ENCODE measurements at regions not wholly inside any gene's neighbourhood (a gene's known extent, or its start where the extent isn't known, plus 50 kb on each side); places are given as distances from the start of the nearest gene placed in this dataset.

DNA sequence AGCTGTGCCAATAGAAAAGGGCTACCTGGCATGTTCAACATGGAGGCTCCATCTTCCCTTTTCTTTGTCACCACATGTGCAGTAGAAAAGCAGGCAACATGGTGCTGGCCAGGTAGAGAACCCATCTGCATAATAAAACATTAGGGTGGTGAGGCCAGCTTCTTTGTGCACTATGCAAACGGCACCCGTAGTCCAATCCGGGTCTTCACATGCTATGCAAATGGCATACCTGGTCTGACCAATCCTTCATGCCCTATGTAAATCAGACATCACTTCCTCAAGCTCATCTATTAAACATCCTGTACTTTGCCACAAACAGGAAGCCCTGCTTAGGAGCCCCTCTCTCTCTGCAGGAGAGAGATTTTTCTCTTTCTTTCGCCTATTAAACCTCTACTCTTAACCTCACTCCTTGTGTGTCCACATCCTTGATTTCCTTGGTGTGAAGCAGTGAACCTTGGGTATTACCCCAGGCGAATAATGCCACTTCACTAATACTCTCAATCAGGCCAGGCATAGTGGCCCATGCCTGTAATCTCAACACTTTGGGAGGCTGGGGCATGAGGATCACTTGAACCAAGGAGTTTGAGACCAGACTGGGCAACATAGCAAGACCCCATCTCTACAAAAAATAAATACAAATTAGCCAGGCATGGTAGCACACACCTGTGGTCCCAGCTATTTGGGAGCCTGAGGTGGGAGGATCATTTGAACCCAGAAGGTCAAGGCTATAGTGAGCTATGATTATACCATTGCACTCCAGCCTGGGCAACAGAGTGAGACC lies 111.3 kb upstream of the MRI1 start:
- peak; percentile 40 for DNase-seq (ENCODE audit: low spot score)
- intact Hi-C loops (cut with micrococcal nuclease; ENCODE audit: unreplicated experiment), result no loop called here
- H3K36me3 ChIP-seq (ENCODE audit: insufficient read depth, low read length), result no peaks in the 10 kb centered on the region
- H3K9me3 ChIP-seq (ENCODE audit: low read length), result no peaks in the 10 kb centered on the region
- BruUV-seq (replicated peaks), result no TSS peak
- no peaks in the 10 kb centered on the region for H4K20me1 ChIP-seq (ENCODE audit: insufficient read depth, low read length)
- no peaks in the 10 kb centered on the region for H3K4me1 ChIP-seq (ENCODE audit: insufficient read depth, low read length, poor library complexity, severe bottlenecking)
- H3K4me2 ChIP-seq (ENCODE audit: low read length), result no peak overlapping the region
- POLR2A ChIA-PET, result no interaction called here
- H2AFZ ChIP-seq (ENCODE audit: low read length), result no peak overlapping the region
- TF ChIP-seq, protein P1, sequence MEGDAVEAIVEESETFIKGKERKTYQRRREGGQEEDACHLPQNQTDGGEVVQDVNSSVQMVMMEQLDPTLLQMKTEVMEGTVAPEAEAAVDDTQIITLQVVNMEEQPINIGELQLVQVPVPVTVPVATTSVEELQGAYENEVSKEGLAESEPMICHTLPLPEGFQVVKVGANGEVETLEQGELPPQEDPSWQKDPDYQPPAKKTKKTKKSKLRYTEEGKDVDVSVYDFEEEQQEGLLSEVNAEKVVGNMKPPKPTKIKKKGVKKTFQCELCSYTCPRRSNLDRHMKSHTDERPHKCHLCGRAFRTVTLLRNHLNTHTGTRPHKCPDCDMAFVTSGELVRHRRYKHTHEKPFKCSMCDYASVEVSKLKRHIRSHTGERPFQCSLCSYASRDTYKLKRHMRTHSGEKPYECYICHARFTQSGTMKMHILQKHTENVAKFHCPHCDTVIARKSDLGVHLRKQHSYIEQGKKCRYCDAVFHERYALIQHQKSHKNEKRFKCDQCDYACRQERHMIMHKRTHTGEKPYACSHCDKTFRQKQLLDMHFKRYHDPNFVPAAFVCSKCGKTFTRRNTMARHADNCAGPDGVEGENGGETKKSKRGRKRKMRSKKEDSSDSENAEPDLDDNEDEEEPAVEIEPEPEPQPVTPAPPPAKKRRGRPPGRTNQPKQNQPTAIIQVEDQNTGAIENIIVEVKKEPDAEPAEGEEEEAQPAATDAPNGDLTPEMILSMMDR (conservative IDR thresholded peaks at IDR 0.05; ENCODE audit: low read length), result no peak
- TF ChIP-seq EZH2phosphoT487 (IDR thresholded peaks at IDR 0.05; ENCODE audit: borderline replicate concordance, low read depth, low read length), result no peak
- no peaks in the 10 kb centered on the region for H3K9me2 ChIP-seq (ENCODE audit: insufficient read depth, low read length)
- H3K79me2 ChIP-seq (ENCODE audit: insufficient read depth, low read depth, low read length), result no peaks in the 10 kb centered on the region
- H3K4me3 ChIP-seq (ENCODE audit: low read depth, low read length, poor library complexity, severe bottlenecking), result no peak overlapping the region
- H3K27ac ChIP-seq (ENCODE audit: low read depth, low read length, poor library complexity, severe bottlenecking), result no peak overlapping the region
- CTCF ChIA-PET (ENCODE audit: unreplicated experiment), result no interaction called here

DNA sequence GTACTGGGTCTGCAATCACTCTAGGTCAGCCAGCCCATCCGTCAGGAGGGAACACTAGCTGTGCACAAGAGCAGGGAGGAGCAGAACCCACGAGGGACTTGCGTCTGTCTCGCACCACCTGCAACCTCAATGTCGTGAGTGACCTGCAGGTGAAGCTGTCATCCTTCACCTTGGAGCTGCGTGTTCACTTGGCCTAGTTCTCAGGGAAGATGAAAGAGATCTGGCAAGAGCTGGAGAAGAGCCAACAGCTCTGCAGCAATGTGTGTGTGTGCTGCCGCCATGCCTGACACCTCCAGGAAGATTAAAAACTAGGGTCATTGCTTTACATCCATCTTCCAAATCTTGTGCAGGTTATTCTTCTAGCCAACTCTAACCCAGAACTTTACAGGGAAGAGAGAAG lies 117.6 kb upstream of the MRI1 start:
- no peaks in the 10 kb centered on the region for H3K36me3 ChIP-seq (ENCODE audit: insufficient read depth, low read length)
- no TSS peak for BruUV-seq (replicated peaks)
- intact Hi-C loops (cut with micrococcal nuclease; ENCODE audit: unreplicated experiment), result no loop called here
- no peaks in the 10 kb centered on the region for H3K9me2 ChIP-seq (ENCODE audit: insufficient read depth, low read length)
- no peak overlapping the region for H3K27ac ChIP-seq (ENCODE audit: low read depth, low read length, poor library complexity, severe bottlenecking)
- no peak overlapping the region for H2AFZ ChIP-seq (ENCODE audit: low read length)
- CTCF ChIA-PET (ENCODE audit: unreplicated experiment), result no interaction called here
- H3K9me3 ChIP-seq (ENCODE audit: low read length), result peaks cover 6% of the 10 kb centered on the region; the same call in 1 of the 2 replicates
- H3K4me1 ChIP-seq (ENCODE audit: insufficient read depth, low read length, poor library complexity, severe bottlenecking), result no peaks in the 10 kb centered on the region
- no peaks in the 10 kb centered on the region for H4K20me1 ChIP-seq (ENCODE audit: insufficient read depth, low read length)
- no peaks in the 10 kb centered on the region for H3K79me2 ChIP-seq (ENCODE audit: insufficient read depth, low read depth, low read length)
- POLR2A ChIA-PET, result no interaction called here
- H3K4me3 ChIP-seq (ENCODE audit: low read depth, low read length, poor library complexity, severe bottlenecking), result no peak overlapping the region
- TF ChIP-seq, protein P1 (conservative IDR thresholded peaks at IDR 0.05; ENCODE audit: low read length), result no peak
- TF ChIP-seq EZH2phosphoT487 (IDR thresholded peaks at IDR 0.05; ENCODE audit: borderline replicate concordance, low read depth, low read length), result no peak
- no peak for DNase-seq (ENCODE audit: low spot score)
- H3K4me2 ChIP-seq (ENCODE audit: low read length), result no peak overlapping the region

DNA sequence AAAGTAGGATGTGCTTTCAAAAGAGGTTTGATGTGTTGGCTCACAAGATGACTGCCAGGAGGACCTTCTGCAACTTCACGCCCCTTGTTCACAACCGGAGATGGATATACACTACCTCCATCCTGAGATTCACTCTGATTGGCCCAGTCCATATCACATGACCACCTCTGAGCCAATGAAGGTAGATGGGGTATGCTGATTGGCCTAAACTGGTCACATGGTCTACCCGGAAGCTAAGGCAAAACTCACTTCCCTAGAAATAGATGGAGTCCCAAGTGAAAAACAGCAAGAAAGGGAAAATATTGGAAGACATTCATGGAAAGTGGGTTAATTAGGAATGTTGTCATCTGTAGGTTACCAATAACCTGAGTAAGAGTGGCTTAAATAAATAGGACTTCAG lies 119.7 kb upstream of the MRI1 start:
- BruUV-seq (replicated peaks), result no TSS peak
- ChIA-PET CTCF (ENCODE audit: unreplicated experiment) (no interaction called here), POLR2A (no interaction called here)
- Histone ChIP-seq H3K4me3 (ENCODE audit: low read depth, low read length, poor library complexity, severe bottlenecking) (no peak overlapping the region), H2AFZ (ENCODE audit: low read length) (no peak overlapping the region), H3K36me3 (ENCODE audit: insufficient read depth, low read length) (no peaks in the 10 kb centered on the region), H3K79me2 (ENCODE audit: insufficient read depth, low read depth, low read length) (no peaks in the 10 kb centered on the region), H4K20me1 (ENCODE audit: insufficient read depth, low read length) (no peaks in the 10 kb centered on the region), H3K4me1 (ENCODE audit: insufficient read depth, low read length, poor library complexity, severe bottlenecking) (no peaks in the 10 kb centered on the region), H3K27ac (ENCODE audit: low read depth, low read length, poor library complexity, severe bottlenecking) (no peak overlapping the region), H3K9me3 (ENCODE audit: low read length) (peaks cover 6% of the 10 kb centered on the region; the same call in 1 of the 2 replicates), H3K4me2 (ENCODE audit: low read length) (no peak overlapping the region), H3K9me2 (ENCODE audit: insufficient read depth, low read length) (no peaks in the 10 kb centered on the region)
- TF ChIP-seq, protein P1 (conservative IDR thresholded peaks at IDR 0.05; ENCODE audit: low read length), result no peak
- no peak for TF ChIP-seq EZH2phosphoT487 (IDR thresholded peaks at IDR 0.05; ENCODE audit: borderline replicate concordance, low read depth, low read length)
- peak; percentile 13 for DNase-seq (ENCODE audit: low spot score)
- intact Hi-C loops (cut with micrococcal nuclease; ENCODE audit: unreplicated experiment), result no loop called here
